GM18511 (cell line): ENCODE measurements at regions not wholly inside any gene's neighbourhood (a gene's known extent, or its start where the extent isn't known, plus 50 kb on each side); places are given as distances from the start of the nearest gene placed in this dataset.
"Not testable (repeated sequence)": the region's sequence is repeated elsewhere in the genome, so short reads cannot be mapped to it uniquely, and the experiment has no call there.

Source experiments
- ATAC-seq: cut with Tn5 transposase; IDR thresholded peaks from one replicate; pipeline ENCODE4 v1.9.1; 2021; ENCODE audit warnings: mild to moderate bottlenecking, moderate library complexity; ENCODE audit not compliant: unreplicated experiment

DNA sequence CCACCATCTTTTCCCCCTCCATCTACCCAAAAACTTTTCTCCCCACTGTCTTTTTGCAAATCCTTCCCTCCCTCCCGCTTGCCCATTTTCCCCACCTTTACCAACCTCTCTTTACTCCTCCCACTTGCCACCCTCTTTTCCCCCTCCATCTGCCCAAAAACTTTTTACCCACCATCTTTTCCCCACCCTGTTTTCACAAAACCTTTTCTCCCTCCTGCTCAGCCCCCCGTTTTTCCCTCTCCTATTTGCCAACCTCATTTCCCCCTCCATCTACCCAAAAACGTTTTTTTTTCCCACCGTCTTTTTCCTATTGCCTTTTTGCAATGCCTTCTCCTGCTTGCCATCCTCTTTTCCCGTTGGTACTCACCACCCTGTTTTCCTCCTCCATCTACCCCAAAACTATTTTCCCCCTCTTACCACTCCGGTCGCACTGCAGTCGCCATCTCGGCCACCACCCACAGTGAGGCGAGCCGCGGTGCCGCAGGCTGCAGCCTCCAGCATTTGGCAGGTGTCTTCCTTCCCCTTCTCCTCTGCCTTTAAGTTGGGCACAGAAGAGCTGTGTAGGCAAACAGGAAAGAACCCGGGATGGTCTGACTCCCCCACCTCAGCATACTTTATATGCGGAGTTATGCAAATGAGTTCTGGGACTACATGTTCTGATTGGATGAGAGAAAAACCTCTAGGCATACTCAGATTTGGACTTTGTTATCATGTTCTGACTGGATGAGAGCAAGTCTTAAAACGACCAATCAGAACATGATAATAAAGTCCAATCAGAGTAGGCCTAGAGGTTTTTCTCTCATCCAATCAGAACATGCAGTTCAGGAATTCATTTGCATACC, 121.2 kb upstream of the VPREB1 start:
- ATAC-seq: no peak

DNA sequence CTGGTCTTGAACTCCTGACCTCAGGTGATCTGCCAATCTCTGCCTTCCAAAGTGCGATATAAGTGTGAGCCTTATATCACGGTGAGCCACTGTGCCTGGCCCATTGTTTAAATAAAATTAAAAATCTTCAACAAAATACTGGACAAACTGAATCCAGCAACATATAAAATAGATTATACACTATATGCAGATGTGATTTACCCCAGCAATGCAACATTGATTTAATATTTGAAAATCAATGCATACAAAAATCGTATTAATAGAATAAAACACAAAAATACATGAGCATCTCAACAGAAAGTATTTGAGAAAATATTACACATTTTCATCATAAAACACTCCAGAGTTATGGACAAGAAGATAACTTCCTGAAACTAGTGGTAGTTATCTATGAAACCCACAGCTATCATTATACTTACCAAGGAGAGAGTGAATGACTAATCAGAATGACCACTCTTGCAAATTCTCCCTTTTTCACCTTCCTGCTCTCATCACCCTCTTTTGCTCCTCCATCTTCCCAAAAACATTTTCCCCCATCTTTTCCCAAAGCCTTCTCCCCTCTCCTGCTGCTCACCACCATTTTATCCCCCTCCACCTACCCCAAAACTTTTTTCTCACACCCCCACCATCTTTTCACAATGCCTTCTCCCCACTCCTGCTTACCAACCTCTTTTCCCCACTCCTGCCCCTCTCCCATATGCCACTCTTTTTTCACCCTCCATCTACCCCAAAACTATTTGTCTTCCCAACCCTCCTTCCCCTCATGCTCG, 122.1 kb upstream of the VPREB1 start:
- no peak for ATAC-seq

DNA sequence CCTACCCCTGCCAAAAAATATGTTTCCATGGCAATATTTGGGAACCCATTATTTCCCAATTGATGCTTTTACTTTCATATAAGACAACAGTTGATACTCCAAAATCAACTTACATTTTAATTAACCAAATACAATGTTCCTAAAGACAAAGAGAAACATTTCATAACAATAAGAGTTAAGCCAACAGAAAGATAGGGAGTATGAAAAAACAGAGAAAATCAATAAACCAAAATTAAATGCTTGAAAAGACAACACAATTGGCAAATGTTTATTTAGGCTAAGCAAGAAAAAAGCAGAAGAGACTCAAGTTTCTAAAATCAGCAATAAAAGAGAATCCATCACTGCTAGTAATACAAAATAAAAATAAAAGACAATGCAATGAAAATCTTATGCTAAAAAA, 123.1 kb upstream of the VPREB1 start:
- no peak for ATAC-seq

DNA sequence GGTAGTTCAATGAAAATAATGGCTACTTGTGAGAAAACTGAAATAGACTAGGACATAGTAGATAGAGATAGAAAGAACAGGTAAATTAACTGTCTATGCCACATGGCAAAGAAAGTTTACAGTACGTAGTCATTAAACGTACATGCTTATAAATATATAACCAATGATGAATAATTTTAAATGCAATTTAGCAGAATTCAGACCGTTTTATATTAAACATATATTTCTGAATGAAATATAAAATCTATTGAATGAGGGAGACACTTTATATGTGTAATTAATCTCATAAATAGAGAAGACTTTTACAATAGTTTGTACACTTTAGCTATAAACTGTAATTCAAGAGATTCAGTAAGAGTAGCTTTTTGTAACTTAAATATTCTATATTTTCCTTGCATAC, 124.4 kb upstream of the VPREB1 start:
- ATAC-seq: no peak

DNA sequence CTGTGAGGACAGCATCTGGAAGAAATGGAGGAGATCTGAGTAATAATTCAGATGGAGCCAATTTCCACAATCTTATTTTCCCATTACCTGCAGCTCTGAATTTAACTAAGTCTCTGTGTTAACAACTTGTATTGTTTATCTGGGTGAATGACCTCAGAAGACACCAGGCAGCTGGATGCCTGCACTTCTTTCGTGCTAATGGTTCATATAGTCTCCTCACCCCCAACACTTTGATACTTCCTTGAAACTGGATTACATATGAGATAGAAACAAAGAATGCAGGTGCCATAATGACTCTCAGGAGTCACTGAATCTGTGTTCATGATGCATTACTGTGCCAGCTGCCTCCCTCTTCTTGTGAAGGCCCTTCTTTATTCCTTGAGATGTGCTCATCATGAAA, 125.6 kb upstream of the VPREB1 start:
- ATAC-seq: no peak

DNA sequence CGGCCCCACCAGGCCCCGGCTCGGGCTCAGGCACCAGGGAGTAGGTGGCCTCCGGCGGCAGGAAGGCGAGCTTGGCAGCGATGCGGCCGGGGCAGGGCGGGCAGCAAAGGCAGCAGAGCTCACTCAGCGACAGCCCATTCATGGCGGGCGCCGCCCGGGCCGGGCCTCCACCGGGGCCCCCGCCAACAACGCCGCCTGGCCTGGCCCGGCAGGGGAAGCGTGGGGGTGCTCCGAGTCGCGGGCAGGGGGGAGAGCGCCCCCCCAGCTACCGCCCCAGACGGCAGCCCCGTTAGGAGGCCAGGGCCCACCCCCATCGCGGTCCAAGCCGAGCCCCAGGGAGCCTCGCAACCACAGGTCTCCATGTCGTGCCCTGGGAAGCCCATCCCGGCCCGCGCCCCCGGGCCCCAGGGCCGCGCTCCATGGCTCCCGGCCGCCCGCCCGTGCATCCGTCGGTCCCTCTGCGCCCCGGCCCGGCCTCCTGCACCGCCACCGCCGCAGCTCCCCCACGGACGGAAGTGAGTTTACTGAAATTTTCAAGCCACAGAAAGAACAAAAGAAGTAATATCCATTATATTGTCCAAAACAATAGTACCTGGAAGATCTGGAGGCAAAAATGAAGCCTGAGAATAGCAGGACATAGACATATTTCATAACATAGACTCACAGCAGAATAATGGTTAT, 126.6 kb upstream of the VPREB1 start:
- not testable (repeated sequence) for ATAC-seq

DNA sequence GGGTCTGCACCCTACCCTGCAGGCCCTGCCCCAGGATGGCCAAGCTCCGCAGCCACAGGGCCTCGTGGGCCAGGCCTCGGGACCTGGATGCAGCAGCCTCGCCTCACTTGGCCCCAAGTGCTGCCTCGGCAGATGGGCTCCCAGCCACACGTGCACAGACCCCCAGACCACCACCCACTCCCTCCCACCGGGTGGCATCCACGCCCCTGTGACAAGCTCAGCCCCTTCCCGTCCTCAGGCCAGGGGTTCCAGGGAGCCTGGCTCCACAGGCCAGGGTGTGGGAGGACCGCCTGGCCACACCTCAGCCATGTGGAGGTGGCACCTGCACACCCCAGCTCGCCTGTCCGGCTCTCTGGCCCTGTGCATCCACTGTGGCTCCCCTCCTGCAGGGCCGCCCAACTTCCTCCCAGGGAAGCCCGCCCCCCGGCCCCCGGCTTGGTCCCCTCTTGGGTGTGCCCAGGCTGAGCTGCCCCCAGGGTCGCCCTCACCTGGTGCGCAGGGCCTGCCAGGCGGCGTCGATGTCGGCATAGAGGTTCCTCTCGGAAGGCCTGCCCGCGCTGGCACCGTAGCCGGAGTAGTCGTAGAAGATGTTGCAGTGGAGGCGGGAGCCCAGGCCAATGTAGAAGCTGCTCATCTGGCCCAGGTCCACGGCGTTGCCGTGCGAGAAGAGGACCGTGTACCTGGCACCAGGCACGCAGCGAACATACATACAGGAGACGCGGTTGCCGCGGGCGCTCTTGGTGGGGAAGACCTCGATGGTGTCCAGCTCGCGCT, 127.4 kb upstream of the VPREB1 start:
- ATAC-seq: not testable (repeated sequence)

DNA sequence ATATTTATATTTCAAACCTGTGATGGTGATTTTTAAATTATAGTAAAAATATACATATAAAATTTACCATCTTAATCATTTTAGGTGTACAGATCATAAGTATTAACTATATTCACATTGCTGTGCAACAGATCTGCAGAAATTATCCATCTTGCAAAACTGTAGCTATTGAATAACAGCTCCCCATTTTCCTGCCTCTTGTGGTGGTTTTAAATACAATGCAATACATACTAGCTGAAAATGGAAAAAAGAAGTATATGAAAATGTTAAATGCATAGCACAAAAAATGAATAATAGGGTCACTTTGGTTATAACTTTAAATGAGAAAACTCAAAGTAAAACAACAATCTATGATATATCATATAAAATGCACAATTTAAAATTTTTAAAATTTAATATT, 130.9 kb upstream of the VPREB1 start:
- ATAC-seq: no peak

DNA sequence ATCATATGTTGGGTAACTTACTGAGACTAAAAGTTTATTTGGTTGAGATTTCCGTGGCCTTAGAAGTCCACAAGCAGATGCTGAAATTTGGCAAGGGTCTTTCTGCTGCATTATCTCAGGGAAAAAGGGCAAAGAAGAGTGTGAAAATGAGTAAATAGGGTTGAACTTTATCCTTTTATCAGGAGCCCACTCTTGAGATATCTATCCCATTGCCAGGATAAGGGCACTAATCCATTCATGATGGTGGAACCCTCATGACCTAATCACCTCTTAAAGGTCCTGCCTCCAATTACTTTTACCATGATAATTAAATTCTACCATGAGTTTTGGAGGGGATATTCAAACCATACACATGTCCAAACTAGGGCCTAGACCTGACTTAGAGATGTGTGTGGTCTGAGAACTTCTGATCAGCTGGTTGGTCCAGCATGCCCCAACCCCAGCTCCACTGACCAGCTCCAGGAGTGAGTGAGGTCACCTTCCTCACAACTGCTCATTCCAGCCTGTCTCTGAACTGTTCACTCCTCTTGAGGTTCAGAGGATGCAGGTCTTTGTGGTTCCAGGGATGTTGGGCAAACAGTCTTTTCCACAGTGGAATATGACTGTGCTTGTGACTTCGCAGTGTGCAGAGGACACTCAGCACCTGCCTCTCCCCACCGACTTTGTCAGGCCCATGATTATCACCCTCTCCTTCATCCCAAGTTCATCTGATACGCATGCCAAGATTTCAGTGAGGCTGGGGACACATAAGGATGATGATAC, 130.1 kb upstream of the TOP3B start:
- no peak for ATAC-seq

DNA sequence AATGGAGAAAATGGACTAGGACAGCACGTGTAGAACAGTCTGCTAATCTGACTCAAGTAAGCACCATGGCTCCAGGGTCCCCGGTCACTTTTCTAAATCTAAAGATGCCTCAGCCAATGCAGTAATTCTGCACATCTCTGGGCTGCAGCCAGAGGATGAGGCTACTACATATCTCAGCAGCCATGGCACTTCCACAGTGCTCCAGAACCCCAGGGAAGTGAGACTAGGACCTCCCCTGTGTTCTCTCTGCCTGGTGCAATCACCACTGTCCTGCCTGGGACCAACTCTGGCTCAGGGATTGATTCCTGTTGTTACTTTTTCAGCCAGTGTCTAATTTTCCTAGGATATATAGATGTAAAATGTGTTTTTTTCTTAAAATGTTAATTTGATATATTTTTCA, 129.4 kb upstream of the TOP3B start:
- no peak for ATAC-seq

DNA sequence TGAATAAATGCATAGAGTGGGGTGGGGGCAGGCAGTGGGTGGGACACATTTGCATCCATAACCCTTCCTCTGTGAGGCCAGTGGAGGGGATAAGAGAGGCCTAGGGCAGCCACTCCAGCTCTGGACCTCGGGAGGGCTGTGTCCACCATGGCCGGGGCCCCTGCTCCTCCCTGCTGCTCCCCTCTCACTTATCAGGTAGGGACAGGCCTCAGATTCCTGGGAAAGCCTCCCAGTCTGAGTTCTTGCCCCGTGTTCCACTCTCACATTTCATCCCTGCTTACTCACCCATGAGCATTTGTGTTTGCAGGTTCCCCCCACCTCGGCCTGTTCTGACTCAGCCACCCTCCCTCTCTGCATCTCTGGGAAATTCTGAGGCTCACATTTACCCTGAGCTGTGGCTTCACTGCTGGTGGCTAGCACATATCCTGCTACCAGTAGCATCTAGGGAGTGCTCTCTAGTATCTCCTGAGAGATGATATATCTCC, 128.7 kb upstream of the TOP3B start:
- peak; percentile 80 for ATAC-seq

DNA sequence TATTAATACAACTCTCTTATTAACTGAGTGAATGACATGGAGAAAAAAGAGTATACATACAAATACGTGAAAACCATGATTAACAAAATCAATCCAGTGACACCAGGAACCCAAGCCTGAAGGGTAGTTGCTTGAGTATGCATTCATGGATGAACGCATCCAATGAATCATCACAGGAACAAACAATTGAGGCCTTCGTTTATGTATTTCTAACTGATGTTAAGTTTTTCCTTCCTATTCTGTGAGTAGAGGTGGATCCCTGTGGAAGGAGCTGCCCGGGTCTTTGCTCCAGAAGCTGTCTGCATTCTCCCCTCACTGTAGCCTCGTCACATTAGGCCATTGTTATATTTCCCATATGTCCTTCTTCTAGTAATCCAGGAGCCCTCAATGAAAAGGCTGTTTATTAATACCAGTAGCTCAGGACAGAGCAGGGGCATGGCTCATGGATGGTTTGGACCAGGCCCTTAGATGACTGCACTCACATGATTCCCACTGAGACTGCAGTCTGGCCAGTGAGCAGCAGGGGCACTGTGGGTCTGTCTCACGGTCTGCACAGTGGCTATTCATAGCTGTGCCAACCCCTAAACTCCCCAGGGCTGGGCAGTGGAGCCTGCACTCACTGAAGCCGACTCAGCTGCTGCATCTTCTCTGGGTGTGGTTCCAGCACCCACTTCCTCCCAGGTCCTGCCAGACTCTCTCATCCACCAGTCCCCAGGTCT, 128.1 kb upstream of the TOP3B start:
- ATAC-seq: peak; percentile 97

DNA sequence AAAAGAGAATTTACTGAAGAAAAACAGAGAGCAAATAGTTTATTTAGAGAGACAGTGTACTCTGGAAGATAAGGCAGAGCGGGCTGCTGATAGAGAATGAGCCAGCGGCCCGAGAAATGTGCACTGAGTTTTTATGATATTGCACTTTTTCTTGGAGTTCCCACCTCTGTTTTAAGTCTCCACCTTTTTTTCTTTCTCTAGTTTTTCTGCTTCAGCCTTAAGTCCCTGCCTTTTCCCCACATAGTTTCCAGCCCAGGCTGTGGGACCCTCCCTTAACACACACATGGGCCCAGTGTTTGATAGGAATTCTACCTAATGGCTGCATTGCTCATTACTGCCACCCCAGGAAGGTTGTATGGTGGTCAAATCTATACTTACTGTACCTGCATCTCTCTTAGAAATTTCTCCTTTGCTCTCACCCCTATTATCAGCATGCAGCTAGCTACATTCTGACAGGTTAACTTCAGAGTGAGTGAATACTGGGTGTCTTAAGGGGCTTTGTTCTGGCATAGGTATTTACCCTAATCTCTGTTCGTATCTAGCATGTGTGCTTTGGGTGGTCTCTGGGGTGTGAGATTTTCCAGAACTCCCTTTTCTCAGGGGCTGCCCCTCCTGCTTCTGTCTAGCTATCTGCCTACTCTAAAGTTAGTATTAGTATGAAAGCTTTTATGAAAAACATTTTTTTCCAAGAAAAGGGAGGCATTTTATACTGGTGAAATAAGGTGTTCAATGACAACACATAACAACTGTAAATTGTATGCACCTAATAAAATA, 127.3 kb upstream of the TOP3B start:
- ATAC-seq: no peak

DNA sequence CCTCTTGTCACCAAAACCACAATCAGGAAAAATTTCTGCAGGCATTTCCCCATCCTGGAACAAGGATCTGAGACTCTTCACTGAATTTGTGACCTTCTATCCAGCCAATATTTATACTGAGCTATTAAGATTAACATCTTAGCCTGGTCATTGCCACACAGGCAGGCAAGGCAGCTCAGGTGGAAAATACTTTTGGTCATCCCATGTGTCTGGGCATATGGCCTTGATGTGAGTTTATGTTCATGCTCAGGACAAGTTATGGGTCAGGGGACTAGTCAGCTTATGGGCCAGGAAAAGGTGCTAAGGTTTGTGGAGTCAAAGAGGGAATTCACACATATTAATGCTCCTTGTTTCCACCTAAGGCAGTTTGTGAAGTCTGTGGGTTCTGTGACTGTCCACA, 124.3 kb upstream of the TOP3B start:
- ATAC-seq: no peak

DNA sequence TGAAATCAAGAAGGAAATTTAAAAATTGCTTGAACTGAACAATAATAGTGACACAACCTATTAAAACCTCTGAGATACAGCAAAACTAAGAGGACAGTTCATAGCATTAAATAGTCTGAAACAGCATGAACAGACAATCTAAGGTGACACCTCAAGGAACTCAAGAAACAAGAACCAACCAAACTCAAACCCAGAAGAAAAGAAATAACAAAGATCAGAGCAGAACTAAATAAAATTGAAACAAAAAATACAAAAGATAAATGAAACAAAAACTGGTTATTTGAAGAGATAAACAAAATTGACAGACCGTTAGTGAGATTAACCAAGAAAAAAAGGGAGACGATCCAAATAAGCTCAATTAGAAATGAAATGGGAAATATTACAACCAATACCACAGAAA, 122.8 kb upstream of the TOP3B start:
- ATAC-seq: no peak

DNA sequence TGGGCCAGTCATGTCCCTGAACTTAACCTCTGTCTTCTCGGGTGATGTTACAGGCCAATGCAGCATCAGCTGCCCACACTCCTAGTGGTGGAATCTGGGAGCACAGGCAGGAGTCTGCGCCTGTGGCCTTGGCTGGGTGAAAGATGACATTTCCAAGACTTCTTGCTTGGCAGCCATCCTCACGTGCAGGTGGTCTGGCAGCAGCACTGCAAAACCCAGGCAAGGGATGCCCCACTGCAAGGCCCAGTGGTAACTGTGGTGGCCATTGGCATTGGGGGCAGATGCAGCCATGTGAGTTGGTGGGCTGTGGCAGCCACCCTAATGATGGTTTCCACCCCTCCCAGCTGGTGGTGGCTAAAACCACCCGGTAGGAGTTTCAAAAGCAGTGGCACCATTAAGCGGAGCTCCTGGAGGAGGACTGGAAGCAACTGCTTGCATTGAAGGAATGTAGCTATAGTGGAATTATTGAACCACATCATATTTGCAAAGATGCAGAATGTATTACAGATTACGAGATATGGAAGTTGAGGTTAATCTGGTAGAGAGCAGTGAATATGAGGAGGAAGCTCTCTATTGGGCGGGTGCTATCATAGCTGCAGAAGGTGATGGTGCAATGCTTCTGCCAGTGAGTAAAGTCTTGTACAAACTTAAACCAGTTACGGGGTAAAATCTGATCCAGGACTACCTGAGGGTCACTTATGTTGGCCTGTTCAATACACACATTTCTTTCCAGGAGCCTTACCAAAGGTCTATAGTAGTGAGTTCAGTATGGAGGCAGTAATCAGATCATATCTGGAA, 120.7 kb upstream of the TOP3B start:
- no peak for ATAC-seq

DNA sequence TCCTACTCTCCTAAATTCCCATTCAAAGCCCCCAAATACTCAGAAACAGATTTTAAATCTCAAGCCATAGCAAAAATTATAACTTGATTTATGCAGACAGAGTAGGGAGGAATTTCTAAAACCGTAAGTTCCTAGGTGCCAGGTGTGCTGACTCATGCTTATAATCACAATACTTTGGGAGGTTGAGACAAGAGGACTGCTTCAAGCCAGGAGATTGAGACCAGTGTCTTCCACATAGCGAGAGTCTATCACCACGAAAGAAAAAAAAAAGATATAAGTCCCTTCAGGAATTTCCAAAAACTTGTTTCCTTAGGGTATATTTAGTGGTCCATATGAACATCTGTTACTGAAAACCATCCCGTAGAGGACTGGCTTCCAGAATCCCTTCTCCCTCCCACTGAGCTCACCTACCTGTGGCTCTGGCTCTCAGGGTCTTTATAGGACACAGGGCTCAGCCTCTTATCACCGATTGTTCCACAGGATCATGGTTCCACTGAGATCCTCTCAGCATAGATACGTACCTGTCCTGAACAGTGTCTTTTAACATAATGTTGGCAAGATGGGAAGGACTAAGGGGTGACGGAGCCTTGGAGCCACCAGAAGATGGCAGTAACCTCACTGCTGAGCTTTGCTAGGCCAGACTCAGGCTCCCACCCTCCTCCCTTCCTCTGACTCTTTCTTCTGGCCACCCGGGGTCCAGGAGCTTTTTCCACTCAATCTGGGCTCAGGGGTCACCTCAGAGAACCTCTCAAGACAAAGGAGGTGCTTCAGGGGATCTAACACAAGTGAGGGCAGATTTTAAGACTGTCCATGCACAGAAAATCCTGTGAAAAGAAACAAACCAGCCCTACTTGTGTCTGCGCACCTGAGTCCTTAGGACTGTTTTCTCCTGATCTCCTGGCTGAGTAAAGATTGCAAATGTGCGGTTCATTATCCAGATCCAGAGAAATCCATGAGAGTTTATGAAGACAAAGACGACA, 117.5 kb upstream of the TOP3B start:
- no peak for ATAC-seq
